SJSA1 (cell line): ENCODE measurements at regions not wholly inside any gene's neighbourhood (a gene's known extent, or its start where the extent isn't known, plus 50 kb on each side); places are given as distances from the start of the nearest gene placed in this dataset.

Experiments
- DNase-seq, 2 experiments: peaks; one replicate each; pipeline ENCODE4 v3.0.0-alpha.2; 2015 to 2020; ENCODE audit warnings: low spot score in 2 of 2, low read depth in 1 of 2
- H3K27ac ChIP-seq: fragments of 250-450 bp; sonication (Bioruptor Pico); 2 replicates; pipeline ENCODE4 v1.5.1; 2020; ENCODE audit warnings: mild to moderate bottlenecking, moderate library complexity
- H3K27me3 ChIP-seq: fragments of 250-450 bp; sonication (Bioruptor Pico); replicated peaks from 2 replicates; pipeline ENCODE4 v1.5.1; 2020; ENCODE audit warnings: mild to moderate bottlenecking, moderate library complexity
- H3K36me3 ChIP-seq: fragments of 250-450 bp; sonication (Bioruptor Pico); 2 replicates; pipeline ENCODE4 v1.5.1; 2020; ENCODE audit warnings: mild to moderate bottlenecking
- H3K4me1 ChIP-seq: fragments of 250-450 bp; sonication (Bioruptor Pico); replicated peaks from 2 replicates; pipeline ENCODE4 v1.6.1; 2021; ENCODE audit warnings: mild to moderate bottlenecking
- H3K4me3 ChIP-seq: fragments of 250-450 bp; sonication (Bioruptor Pico); 2 replicates; pipeline ENCODE4 v1.5.1; 2020; ENCODE audit warnings: mild to moderate bottlenecking
- H3K9me3 ChIP-seq: fragments of 250-450 bp; sonication (Bioruptor Pico); replicated peaks from 2 replicates; pipeline ENCODE4 v1.5.1; 2020; ENCODE audit warnings: mild to moderate bottlenecking

GRCh38 chr2:103896182-103896581 lies 957.7 kb upstream of the POU3F3 start:
- no peak overlapping the region for H3K27ac ChIP-seq
- no peaks in the 10 kb centered on the region for H3K9me3 ChIP-seq
- no peak overlapping the region for H3K4me3 ChIP-seq
- no peaks in the 10 kb centered on the region for H3K4me1 ChIP-seq
- H3K27me3 ChIP-seq, result no peaks in the 10 kb centered on the region
- no peak for DNase-seq
- no peaks in the 10 kb centered on the region for H3K36me3 ChIP-seq

- no peak for DNase-seq
Measured at GRCh38 chr2:103898561-103898960, 955.4 kb upstream of the POU3F3 start.

GRCh38 chr2:103902347-103902746 lies 951.6 kb upstream of the POU3F3 start:
- Histone ChIP-seq H3K36me3 (no peaks in the 10 kb centered on the region), H3K27me3 (no peaks in the 10 kb centered on the region), H3K4me3 (no peak overlapping the region), H3K27ac (no peak overlapping the region), H3K4me1 (no peaks in the 10 kb centered on the region), H3K9me3 (no peaks in the 10 kb centered on the region)
- no peak for DNase-seq

More at GRCh38 chr2:103898561-103898960, 955.4 kb upstream of the POU3F3 start:
- Histone ChIP-seq H3K36me3 (no peaks in the 10 kb centered on the region), H3K4me3 (no peak overlapping the region), H3K9me3 (no peaks in the 10 kb centered on the region), H3K27ac (no peak overlapping the region), H3K27me3 (no peaks in the 10 kb centered on the region), H3K4me1 (no peaks in the 10 kb centered on the region)

GRCh38 chr2:103921161-103921560 lies 932.8 kb upstream of the POU3F3 start:
- no peak overlapping the region for H3K27ac ChIP-seq
- no peak overlapping the region for H3K4me3 ChIP-seq
- H3K36me3 ChIP-seq, result no peaks in the 10 kb centered on the region
- H3K4me1 ChIP-seq, result no peaks in the 10 kb centered on the region
- no peak for DNase-seq
- no peaks in the 10 kb centered on the region for H3K27me3 ChIP-seq
- peaks cover 3% of the 10 kb centered on the region for H3K9me3 ChIP-seq

GRCh38 chr2:103942199-103942598 lies 911.7 kb upstream of the POU3F3 start:
- Histone ChIP-seq H3K4me1 (no peaks in the 10 kb centered on the region), H3K27ac (no peak overlapping the region), H3K9me3 (no peaks in the 10 kb centered on the region), H3K36me3 (no peaks in the 10 kb centered on the region), H3K4me3 (no peak overlapping the region), H3K27me3 (no peaks in the 10 kb centered on the region)
- no peak for DNase-seq

GRCh38 chr2:103945083-103945482 lies 908.8 kb upstream of the POU3F3 start:
- no peaks in the 10 kb centered on the region for H3K9me3 ChIP-seq
- no peak overlapping the region for H3K4me3 ChIP-seq
- H3K27me3 ChIP-seq, result no peaks in the 10 kb centered on the region
- no peak overlapping the region for H3K27ac ChIP-seq
- no peaks in the 10 kb centered on the region for H3K36me3 ChIP-seq
- H3K4me1 ChIP-seq, result no peaks in the 10 kb centered on the region
- DNase-seq, result no peak

GRCh38 chr2:103959174-103960128 lies 894.5 kb upstream of the POU3F3 start:
- H3K4me3 ChIP-seq, result no peak overlapping the region
- no peaks in the 10 kb centered on the region for H3K4me1 ChIP-seq
- H3K9me3 ChIP-seq, result no peaks in the 10 kb centered on the region; the same call in 1 of the 2 replicates
- no peak for DNase-seq
- H3K36me3 ChIP-seq, result no peaks in the 10 kb centered on the region
- no peaks in the 10 kb centered on the region for H3K27me3 ChIP-seq
- H3K27ac ChIP-seq, result no peak overlapping the region

GRCh38 chr2:103960129-103960513 lies 893.8 kb upstream of the POU3F3 start:
- no peak for DNase-seq
- H3K27ac ChIP-seq, result no peak overlapping the region
- H3K27me3 ChIP-seq, result no peaks in the 10 kb centered on the region
- H3K9me3 ChIP-seq, result no peaks in the 10 kb centered on the region; the same call in 1 of the 2 replicates
- H3K4me3 ChIP-seq, result no peak overlapping the region
- H3K36me3 ChIP-seq, result no peaks in the 10 kb centered on the region
- H3K4me1 ChIP-seq, result no peaks in the 10 kb centered on the region

- H3K27me3 ChIP-seq, result no peaks in the 10 kb centered on the region
- no peak for DNase-seq
- no peaks in the 10 kb centered on the region for H3K36me3 ChIP-seq
- no peak overlapping the region for H3K27ac ChIP-seq
- no peaks in the 10 kb centered on the region for H3K4me1 ChIP-seq
- H3K4me3 ChIP-seq, result no peak overlapping the region
- no peaks in the 10 kb centered on the region; the same call in 1 of the 2 replicates for H3K9me3 ChIP-seq
Measured at GRCh38 chr2:103960951-103961350, 893.0 kb upstream of the POU3F3 start.

- H3K27ac ChIP-seq, result no peak overlapping the region
- H3K4me1 ChIP-seq, result no peaks in the 10 kb centered on the region
- no peak overlapping the region for H3K4me3 ChIP-seq
- H3K27me3 ChIP-seq, result no peaks in the 10 kb centered on the region
- DNase-seq, result no peak
- no peaks in the 10 kb centered on the region; the same call in 1 of the 2 replicates for H3K9me3 ChIP-seq
- H3K36me3 ChIP-seq, result no peaks in the 10 kb centered on the region
Measured at GRCh38 chr2:103961862-103962261, 892.1 kb upstream of the POU3F3 start.

- no peaks in the 10 kb centered on the region for H3K27me3 ChIP-seq
- H3K4me1 ChIP-seq, result no peaks in the 10 kb centered on the region
- no peak for DNase-seq
- H3K4me3 ChIP-seq, result no peak overlapping the region
- H3K9me3 ChIP-seq, result no peaks in the 10 kb centered on the region; the same call in none of the 2 replicates
- no peak overlapping the region for H3K27ac ChIP-seq
- H3K36me3 ChIP-seq, result no peaks in the 10 kb centered on the region
Measured at GRCh38 chr2:103962670-103963069, 891.2 kb upstream of the POU3F3 start.

GRCh38 chr2:103963146-103963725 lies 890.7 kb upstream of the POU3F3 start:
- Histone ChIP-seq H3K27ac (no peak overlapping the region), H3K4me1 (no peaks in the 10 kb centered on the region), H3K4me3 (no peak overlapping the region), H3K27me3 (no peaks in the 10 kb centered on the region), H3K36me3 (no peaks in the 10 kb centered on the region), H3K9me3 (no peaks in the 10 kb centered on the region; the same call in none of the 2 replicates)
- no peak for DNase-seq

GRCh38 chr2:103977241-103977640 lies 876.7 kb upstream of the POU3F3 start:
- no peak for DNase-seq
- Histone ChIP-seq H3K36me3 (no peaks in the 10 kb centered on the region), H3K4me3 (no peak overlapping the region), H3K9me3 (no peaks in the 10 kb centered on the region; the same call in 1 of the 2 replicates), H3K27ac (no peak overlapping the region), H3K27me3 (no peaks in the 10 kb centered on the region), H3K4me1 (no peaks in the 10 kb centered on the region)

GRCh38 chr2:103977668-103978067 lies 876.2 kb upstream of the POU3F3 start:
- H3K27me3 ChIP-seq, result no peaks in the 10 kb centered on the region
- no peak for DNase-seq
- no peaks in the 10 kb centered on the region for H3K36me3 ChIP-seq
- H3K27ac ChIP-seq, result no peak overlapping the region
- H3K9me3 ChIP-seq, result no peaks in the 10 kb centered on the region; the same call in 1 of the 2 replicates
- H3K4me1 ChIP-seq, result no peaks in the 10 kb centered on the region
- no peak overlapping the region for H3K4me3 ChIP-seq
